Lung (tissue), 11 donors: ENCODE measurements at regions not wholly inside any gene's neighbourhood (a gene's known extent, or its start where the extent isn't known, plus 50 kb on each side); places are given as distances from the start of the nearest gene placed in this dataset.
A peak's percentile ranks its signal among the peaks of the same experiment; 100 is the strongest.

Experiments used
- ATAC-seq: fragments of 200-7000 bp; cut with Tn5 transposase; one replicate; pipeline ENCODE4 v1.9.1; 2020; ENCODE audit warnings: moderate number of reproducible peaks; ENCODE audit not compliant: insufficient read depth, low FRiP score
- DNase-seq, 3 donors: peaks; one replicate each; pipeline ENCODE4 v3.0.0-alpha.2; 2013 to 2017
- H3K27ac ChIP-seq, 2 donors: one replicate each; pipeline ENCODE4 v1.5.1; 2013; ENCODE audit warnings: mild to moderate bottlenecking in 2 of 2, moderate library complexity in 2 of 2, control low read depth in 1 of 2, inconsistent platforms in 1 of 2, low read depth in 1 of 2, low read length in 1 of 2
- H3K27me3 ChIP-seq, 3 donors: one replicate each; pipeline ENCODE4 v1.5.1; 2013; ENCODE audit warnings: low read length in 2 of 3; ENCODE audit not compliant: control insufficient read depth in 3 of 3, insufficient read depth in 3 of 3
- H3K36me3 ChIP-seq, 4 donors: one replicate each; pipeline ENCODE4 v1.5.1; 2013; ENCODE audit warnings: low read length in 4 of 4, mild to moderate bottlenecking in 1 of 4, moderate library complexity in 1 of 4; ENCODE audit not compliant: control insufficient read depth in 4 of 4, insufficient read depth in 4 of 4
- H3K4me1 ChIP-seq, 5 donors: one replicate each; pipeline ENCODE4 v1.5.1; 2013; ENCODE audit warnings: low read length in 5 of 5, mild to moderate bottlenecking in 2 of 5, moderate library complexity in 1 of 5; ENCODE audit not compliant: control insufficient read depth in 5 of 5, insufficient read depth in 5 of 5
- H3K4me3 ChIP-seq: one replicate; pipeline ENCODE4 v1.5.1; 2013; ENCODE audit warnings: mild to moderate bottlenecking, control low read depth, moderate library complexity
- H3K9ac ChIP-seq, 2 donors: one replicate each; pipeline ENCODE4 v1.5.1; 2013; ENCODE audit warnings: low read length in 2 of 2, control low read depth in 1 of 2; ENCODE audit not compliant: insufficient read depth in 1 of 2
- H3K9me3 ChIP-seq, 4 donors: one replicate each; pipeline ENCODE4 v1.5.1; 2013; ENCODE audit warnings: low read length in 3 of 4, mild to moderate bottlenecking in 1 of 4, moderate library complexity in 1 of 4; ENCODE audit not compliant: control insufficient read depth in 4 of 4, insufficient read depth in 3 of 4
- CTCF ChIP-seq: IDR thresholded peaks from 2 replicates; pipeline ENCODE4 v1.5.1; 2012; ENCODE audit warnings: mild to moderate bottlenecking; ENCODE audit errors: control extremely low read depth, extremely low read depth
- WGBS, 2 donors: extraction: QIAGEN DNeasy Blood & Tissue Kit; methylation state at CpG; one replicate each; pipeline ENCODE4 v1.1.7; 2013; 5-methylcytosine and 5-hydroxymethylcytosine counted together
- donor health status: control.
- donor health status: control.
- donor health status: Bipolar disorder and iron deficiency.
- donor health status: healthy.
- donor health status: DM: yes; HTN: yes; CAD: no.

- H3K4me1 ChIP-seq: no peaks in the 10 kb centered on the region
- H3K36me3 ChIP-seq: no peaks in the 10 kb centered on the region
- ATAC-seq (no peak), DNase-seq (no peak)
- no peak overlapping the region for H3K4me3 ChIP-seq
- H3K27ac ChIP-seq: no peak overlapping the region
- no peak overlapping the region for H3K9ac ChIP-seq
- H3K9me3 ChIP-seq: peaks cover 0 to 8% (median 0%) of the 10 kb centered on the region in 4 donors
- TF ChIP-seq CTCF: no peak
- H3K27me3 ChIP-seq: no peaks in the 10 kb centered on the region
Measured at GRCh38 chr1:218804014-218804785, 369.5 kb upstream of the LYPLAL1 start.

- 82 to 90% methylated on average over 3 of the region's 3 CpGs for WGBS, 2 donors
- no peaks in the 10 kb centered on the region for H3K36me3 ChIP-seq
- H3K9ac ChIP-seq: no peak overlapping the region
- no peak for TF ChIP-seq CTCF
- DNase-seq (no peak), ATAC-seq (no peak)
- no peaks in the 10 kb centered on the region for H3K9me3 ChIP-seq
- H3K4me1 ChIP-seq: peaks cover 0 to 11% (median 0%) of the 10 kb centered on the region in 5 donors
- no peak overlapping the region for H3K27ac ChIP-seq
- no peak overlapping the region for H3K4me3 ChIP-seq
- no peaks in the 10 kb centered on the region for H3K27me3 ChIP-seq
Measured at GRCh38 chr1:218809061-218809460, 364.6 kb upstream of the LYPLAL1 start.

GRCh38 chr1:218809625-218810024 is 364.1 kb upstream of the LYPLAL1 start:
- H3K9me3 ChIP-seq: no peaks in the 10 kb centered on the region
- H3K4me3 ChIP-seq: no peak overlapping the region
- no peak for TF ChIP-seq CTCF
- no peaks in the 10 kb centered on the region for H3K36me3 ChIP-seq
- DNase-seq (no peak), ATAC-seq (no peak)
- H3K4me1 ChIP-seq: peaks cover 0 to 11% (median 0%) of the 10 kb centered on the region in 5 donors
- no peak overlapping the region for H3K27ac ChIP-seq
- WGBS, 2 donors: 90 to 95% methylated on average over 1 of the region's 1 CpG
- H3K27me3 ChIP-seq: no peaks in the 10 kb centered on the region
- no peak overlapping the region for H3K9ac ChIP-seq

GRCh38 chr1:218810306-218810705 is 363.4 kb upstream of the LYPLAL1 start:
- Histone ChIP-seq H3K4me1 (peaks cover 0 to 11% (median 0%) of the 10 kb centered on the region in 5 donors), H3K9me3 (no peaks in the 10 kb centered on the region), H3K4me3 (no peak overlapping the region), H3K27me3 (no peaks in the 10 kb centered on the region), H3K36me3 (no peaks in the 10 kb centered on the region), H3K27ac (no peak overlapping the region), H3K9ac (no peak overlapping the region)
- TF ChIP-seq CTCF: no peak
- no peak for ATAC-seq
- 79 to 80% methylated on average over 3 of the region's 3 CpGs for WGBS, 2 donors
- peak in 2 of 3 donors; percentile 23 to 29 for DNase-seq
